ENCODE measurements at regions not wholly inside any gene's neighbourhood (a gene's known extent, or its start where the extent isn't known, plus 50 kb on each side); places are given as distances from the start of the nearest gene placed in this dataset.
"Not testable (repeated sequence)": the region's sequence is repeated elsewhere in the genome, so short reads cannot be mapped to it uniquely, and the experiment has no call there.

DNA sequence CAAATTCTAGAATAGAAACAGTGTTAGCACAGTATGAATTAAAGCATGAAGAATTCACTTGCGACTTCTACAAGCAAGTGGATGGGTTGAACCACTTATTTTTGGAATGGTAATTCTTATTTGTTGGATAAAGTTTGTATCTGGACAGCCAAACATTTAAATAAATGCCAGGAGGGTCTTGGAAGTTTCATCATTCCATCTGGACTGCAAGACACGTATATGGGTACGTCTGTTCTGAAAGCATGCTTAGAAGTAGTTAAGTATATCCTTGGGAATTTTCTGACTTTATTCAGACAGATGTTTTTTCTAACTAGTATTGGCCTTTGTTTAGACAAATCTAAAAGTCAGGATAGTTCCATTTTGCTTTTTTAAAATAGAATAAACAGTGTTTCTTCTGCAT is 77.5 kb upstream of the CASK start:
- TF ChIP-seq, protein P1, sequence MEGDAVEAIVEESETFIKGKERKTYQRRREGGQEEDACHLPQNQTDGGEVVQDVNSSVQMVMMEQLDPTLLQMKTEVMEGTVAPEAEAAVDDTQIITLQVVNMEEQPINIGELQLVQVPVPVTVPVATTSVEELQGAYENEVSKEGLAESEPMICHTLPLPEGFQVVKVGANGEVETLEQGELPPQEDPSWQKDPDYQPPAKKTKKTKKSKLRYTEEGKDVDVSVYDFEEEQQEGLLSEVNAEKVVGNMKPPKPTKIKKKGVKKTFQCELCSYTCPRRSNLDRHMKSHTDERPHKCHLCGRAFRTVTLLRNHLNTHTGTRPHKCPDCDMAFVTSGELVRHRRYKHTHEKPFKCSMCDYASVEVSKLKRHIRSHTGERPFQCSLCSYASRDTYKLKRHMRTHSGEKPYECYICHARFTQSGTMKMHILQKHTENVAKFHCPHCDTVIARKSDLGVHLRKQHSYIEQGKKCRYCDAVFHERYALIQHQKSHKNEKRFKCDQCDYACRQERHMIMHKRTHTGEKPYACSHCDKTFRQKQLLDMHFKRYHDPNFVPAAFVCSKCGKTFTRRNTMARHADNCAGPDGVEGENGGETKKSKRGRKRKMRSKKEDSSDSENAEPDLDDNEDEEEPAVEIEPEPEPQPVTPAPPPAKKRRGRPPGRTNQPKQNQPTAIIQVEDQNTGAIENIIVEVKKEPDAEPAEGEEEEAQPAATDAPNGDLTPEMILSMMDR (IDR thresholded peaks at IDR 0.05; ENCODE audit: low read depth, low read length, missing control alignments), result no peak
- no peak overlapping the region for H3K4me3 ChIP-seq (replicated peaks; ENCODE audit: low read depth, low read length)
- DNase-seq (ENCODE audit: extremely low read depth, low read depth), result no peak

DNA sequence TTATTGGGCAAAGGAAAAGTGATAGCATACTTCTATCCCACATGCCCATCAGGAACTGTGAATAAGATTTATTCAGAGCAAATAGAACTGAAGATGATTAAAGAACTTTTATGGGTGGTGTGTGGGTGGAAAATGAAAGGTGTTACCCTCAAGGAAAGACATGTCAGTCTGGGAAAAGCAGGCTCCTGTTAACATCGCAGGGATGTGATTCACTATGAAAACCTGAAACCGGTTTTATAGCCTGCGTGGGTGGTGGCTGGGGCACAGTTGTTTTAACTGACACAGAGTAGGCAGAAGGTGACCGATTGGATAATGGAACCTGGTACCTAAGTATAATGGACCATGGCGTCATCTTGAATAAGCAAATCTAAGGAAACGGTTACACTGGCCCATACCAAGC is 61.3 kb upstream of the CASK start:
- DNase-seq (ENCODE audit: extremely low read depth, low read depth), result no peak
- TF ChIP-seq, protein P1 (IDR thresholded peaks at IDR 0.05; ENCODE audit: low read depth, low read length, missing control alignments), result no peak
- H3K4me3 ChIP-seq (replicated peaks; ENCODE audit: low read depth, low read length), result no peak overlapping the region

DNA sequence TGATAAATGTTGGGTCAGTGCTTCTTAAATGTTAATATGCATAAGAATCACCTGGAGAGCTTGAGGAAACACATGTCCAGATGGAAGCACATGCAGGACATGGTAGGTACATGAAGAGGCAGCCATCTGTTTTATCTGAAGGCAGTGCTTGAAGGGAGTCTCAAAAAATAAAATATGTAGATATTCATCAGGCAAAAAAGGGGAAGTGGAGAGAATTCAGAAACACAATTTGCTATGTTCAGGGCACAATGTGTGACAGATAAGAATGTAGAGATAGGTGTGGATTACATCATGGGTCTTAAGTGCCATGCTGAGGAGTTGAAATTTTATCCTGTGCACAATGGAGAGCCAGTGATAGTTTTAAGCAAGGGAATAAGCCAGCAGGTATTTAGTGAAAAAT is 59.6 kb upstream of the CASK start:
- no peak for DNase-seq (ENCODE audit: extremely low read depth, low read depth)
- TF ChIP-seq, protein P1 (IDR thresholded peaks at IDR 0.05; ENCODE audit: low read depth, low read length, missing control alignments), result no peak
- H3K4me3 ChIP-seq (replicated peaks; ENCODE audit: low read depth, low read length), result no peak overlapping the region

DNA sequence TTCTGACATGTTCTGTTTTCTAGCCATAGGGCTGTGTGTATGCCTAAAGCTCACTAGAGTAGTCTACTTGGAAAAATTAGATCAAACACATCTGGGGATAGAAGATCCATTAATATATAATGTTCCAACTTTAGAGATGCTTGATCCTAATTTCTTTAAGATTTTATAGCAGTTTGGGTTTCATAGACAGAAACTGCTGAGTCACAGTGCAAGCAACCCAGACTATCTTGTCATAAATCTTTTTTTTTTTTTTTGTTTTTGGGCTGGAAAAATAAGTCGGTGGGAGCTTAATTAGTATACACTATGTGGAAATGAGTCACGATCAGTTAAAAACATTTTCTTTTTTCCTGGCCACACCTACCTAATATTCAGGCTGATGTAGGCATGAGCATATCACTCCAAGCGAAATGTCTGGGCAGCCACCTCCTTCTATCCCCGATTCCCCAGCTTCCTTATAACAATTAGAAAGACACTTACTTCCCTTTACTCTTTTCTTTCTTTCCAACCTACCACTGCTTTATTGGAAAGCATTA is 58.2 kb upstream of the CASK start:
- TF ChIP-seq, protein P1 (IDR thresholded peaks at IDR 0.05; ENCODE audit: low read depth, low read length, missing control alignments), result no peak
- no peak for DNase-seq (ENCODE audit: extremely low read depth, low read depth)
- no peak overlapping the region for H3K4me3 ChIP-seq (replicated peaks; ENCODE audit: low read depth, low read length)

DNA sequence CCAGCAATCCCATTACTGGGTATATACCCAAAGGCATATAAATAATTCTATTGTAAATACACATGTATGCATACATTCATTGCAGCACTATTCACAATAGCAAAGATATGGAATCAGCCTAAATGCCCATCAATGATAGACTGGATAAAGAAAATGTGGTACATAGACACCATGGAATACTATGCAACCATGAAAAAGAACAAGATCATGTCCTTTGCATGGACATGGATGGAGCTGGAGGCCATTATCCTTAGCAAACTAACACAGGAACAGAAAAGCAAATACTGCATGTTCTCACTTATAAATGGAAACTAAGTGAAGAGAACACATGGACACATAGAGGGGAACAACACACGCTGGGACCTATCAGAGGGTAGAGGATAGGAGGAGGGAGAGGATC is 51.3 kb upstream of the CASK start:
- H3K4me3 ChIP-seq (replicated peaks; ENCODE audit: low read depth, low read length); DNase-seq (ENCODE audit: extremely low read depth, low read depth): not testable (repeated sequence)

DNA sequence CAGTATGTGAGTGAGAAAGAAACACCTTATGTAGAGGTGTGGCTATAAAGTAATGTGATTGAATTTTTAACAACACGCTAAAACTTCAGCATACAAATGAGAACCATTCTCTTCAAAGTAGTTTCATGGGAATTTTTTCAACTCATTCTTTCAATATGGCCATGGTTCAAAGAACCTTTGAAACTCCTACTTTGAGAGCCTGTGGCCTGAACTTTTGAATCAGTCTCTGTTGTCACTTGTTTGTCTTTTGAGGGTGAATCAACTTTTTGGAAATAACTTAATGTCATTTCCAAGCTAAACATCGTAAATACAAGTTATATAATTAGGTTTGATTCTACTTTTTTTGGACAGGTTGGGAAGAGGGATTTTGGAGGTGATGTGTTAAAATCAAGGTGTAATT is 49.9 kb upstream of the CASK start:
- no peak overlapping the region for H3K4me3 ChIP-seq (replicated peaks; ENCODE audit: low read depth, low read length)
- no peak for DNase-seq (ENCODE audit: extremely low read depth, low read depth)
- TF ChIP-seq, protein P1 (IDR thresholded peaks at IDR 0.05; ENCODE audit: low read depth, low read length, missing control alignments), result no peak
